GM23338 (cell line): ENCODE measurements at regions not wholly inside any gene's neighbourhood (a gene's known extent, or its start where the extent isn't known, plus 50 kb on each side); places are given as distances from the start of the nearest gene placed in this dataset.

Source experiments
- CREB1 ChIP-seq: fragments of 250-450 bp; sonication (Bioruptor Pico); IDR thresholded peaks from 2 replicates; pipeline ENCODE4 v1.5.0; 2020; ENCODE audit warnings: low read depth, mild to moderate bottlenecking, moderate library complexity
- EZH2 ChIP-seq: fragments of 200-600 bp; sonication (generic); IDR thresholded peaks from one replicate; pipeline ENCODE4 v1.8.0; 2017; ENCODE audit warnings: antibody characterized with exemption, mild to moderate bottlenecking, low read depth; ENCODE audit not compliant: unreplicated experiment
- EZH2phosphoT487 ChIP-seq: fragments of 200-600 bp; sonication (generic); IDR thresholded peaks from one replicate; pipeline ENCODE4 v1.8.1; 2018; ENCODE audit warnings: antibody characterized with exemption; ENCODE audit not compliant: unreplicated experiment
- JUNB ChIP-seq: IDR thresholded peaks from one replicate; pipeline ENCODE4 v1.6.1; 2016; ENCODE audit warnings: antibody characterized with exemption; ENCODE audit not compliant: unreplicated experiment
- POLR2AphosphoS5 ChIP-seq: IDR thresholded peaks from 2 replicates; pipeline ENCODE4 v1.6.1; 2016; ENCODE audit warnings: antibody characterized with exemption, low read depth
- TF ChIP-seq, protein P1 (sequence below), 2 experiments: fragments of 200-600 bp in 1 of 2; sonication (generic) in 1 of 2; conservative IDR thresholded peaks; 2 replicates each; pipeline versions ENCODE4 v1.5.1 to v1.6.1; 2016 to 2017; ENCODE audit warnings: antibody characterized with exemption in 2 of 2, low read depth in 2 of 2, mild to moderate bottlenecking in 2 of 2, moderate library complexity in 1 of 2
- TF ChIP-seq, protein P2 (sequence below): IDR thresholded peaks from one replicate; pipeline ENCODE4 v1.6.1; 2018; ENCODE audit warnings: antibody characterized with exemption; ENCODE audit not compliant: unreplicated experiment

- TF ChIP-seq, protein P1, sequence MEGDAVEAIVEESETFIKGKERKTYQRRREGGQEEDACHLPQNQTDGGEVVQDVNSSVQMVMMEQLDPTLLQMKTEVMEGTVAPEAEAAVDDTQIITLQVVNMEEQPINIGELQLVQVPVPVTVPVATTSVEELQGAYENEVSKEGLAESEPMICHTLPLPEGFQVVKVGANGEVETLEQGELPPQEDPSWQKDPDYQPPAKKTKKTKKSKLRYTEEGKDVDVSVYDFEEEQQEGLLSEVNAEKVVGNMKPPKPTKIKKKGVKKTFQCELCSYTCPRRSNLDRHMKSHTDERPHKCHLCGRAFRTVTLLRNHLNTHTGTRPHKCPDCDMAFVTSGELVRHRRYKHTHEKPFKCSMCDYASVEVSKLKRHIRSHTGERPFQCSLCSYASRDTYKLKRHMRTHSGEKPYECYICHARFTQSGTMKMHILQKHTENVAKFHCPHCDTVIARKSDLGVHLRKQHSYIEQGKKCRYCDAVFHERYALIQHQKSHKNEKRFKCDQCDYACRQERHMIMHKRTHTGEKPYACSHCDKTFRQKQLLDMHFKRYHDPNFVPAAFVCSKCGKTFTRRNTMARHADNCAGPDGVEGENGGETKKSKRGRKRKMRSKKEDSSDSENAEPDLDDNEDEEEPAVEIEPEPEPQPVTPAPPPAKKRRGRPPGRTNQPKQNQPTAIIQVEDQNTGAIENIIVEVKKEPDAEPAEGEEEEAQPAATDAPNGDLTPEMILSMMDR (conservative IDR thresholded peaks at IDR 0.05; ENCODE audit: low read depth in 2 of 2), result no peak
- TF ChIP-seq POLR2AphosphoS5 (no peak), JUNB (no peak), EZH2phosphoT487 (no peak), CREB1 (no peak), EZH2 (no peak)
- TF ChIP-seq, protein P2, sequence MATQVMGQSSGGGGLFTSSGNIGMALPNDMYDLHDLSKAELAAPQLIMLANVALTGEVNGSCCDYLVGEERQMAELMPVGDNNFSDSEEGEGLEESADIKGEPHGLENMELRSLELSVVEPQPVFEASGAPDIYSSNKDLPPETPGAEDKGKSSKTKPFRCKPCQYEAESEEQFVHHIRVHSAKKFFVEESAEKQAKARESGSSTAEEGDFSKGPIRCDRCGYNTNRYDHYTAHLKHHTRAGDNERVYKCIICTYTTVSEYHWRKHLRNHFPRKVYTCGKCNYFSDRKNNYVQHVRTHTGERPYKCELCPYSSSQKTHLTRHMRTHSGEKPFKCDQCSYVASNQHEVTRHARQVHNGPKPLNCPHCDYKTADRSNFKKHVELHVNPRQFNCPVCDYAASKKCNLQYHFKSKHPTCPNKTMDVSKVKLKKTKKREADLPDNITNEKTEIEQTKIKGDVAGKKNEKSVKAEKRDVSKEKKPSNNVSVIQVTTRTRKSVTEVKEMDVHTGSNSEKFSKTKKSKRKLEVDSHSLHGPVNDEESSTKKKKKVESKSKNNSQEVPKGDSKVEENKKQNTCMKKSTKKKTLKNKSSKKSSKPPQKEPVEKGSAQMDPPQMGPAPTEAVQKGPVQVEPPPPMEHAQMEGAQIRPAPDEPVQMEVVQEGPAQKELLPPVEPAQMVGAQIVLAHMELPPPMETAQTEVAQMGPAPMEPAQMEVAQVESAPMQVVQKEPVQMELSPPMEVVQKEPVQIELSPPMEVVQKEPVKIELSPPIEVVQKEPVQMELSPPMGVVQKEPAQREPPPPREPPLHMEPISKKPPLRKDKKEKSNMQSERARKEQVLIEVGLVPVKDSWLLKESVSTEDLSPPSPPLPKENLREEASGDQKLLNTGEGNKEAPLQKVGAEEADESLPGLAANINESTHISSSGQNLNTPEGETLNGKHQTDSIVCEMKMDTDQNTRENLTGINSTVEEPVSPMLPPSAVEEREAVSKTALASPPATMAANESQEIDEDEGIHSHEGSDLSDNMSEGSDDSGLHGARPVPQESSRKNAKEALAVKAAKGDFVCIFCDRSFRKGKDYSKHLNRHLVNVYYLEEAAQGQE, result no peak
Observed at GRCh38 chr4:35690271-35690670, 554.0 kb downstream of the ARAP2 start.
